Keratinocyte (primary cell): ENCODE measurements at regions not wholly inside any gene's neighbourhood (a gene's known extent, or its start where the extent isn't known, plus 50 kb on each side); places are given as distances from the start of the nearest gene placed in this dataset.

Source experiments
- DNase-seq: peaks from one replicate; pipeline ENCODE4 v3.0.0-alpha.2; 2011; ENCODE audit warnings: low read depth, missing footprints, low spot score
- FAIRE-seq: peaks from 2 replicates; lab custom pipeline; 2011; peaks lifted over from hg19 to GRCh38; lab: Jason Lieb, UNC
- H2AFZ ChIP-seq: 2 replicates; pipeline ENCODE4 v1.6.0; 2012; ENCODE audit warnings: low read length, control low read depth, inconsistent platforms; ENCODE audit not compliant: control insufficient read depth
- H3K27ac ChIP-seq: 2 replicates; pipeline ENCODE4 v1.5.1; 2011; ENCODE audit warnings: low read length; ENCODE audit not compliant: control insufficient read depth, insufficient read depth
- H3K27me3 ChIP-seq: 3 replicates; pipeline ENCODE4 v1.6.0; 2011; ENCODE audit warnings: low read length; ENCODE audit not compliant: control insufficient read depth, insufficient read depth; ENCODE audit errors: extremely low read depth
- H3K36me3 ChIP-seq, 2 experiments: 2 replicates in 1 of 2; 3 replicates in 1 of 2; pipeline ENCODE4 v1.5.1; 2011; ENCODE audit warnings: low read length in 2 of 2, mild to moderate bottlenecking in 1 of 2; ENCODE audit not compliant: control insufficient read depth in 2 of 2, insufficient read depth in 2 of 2; ENCODE audit errors: extremely low read depth in 1 of 2
- H3K4me1 ChIP-seq: 3 replicates; pipeline ENCODE4 v1.5.1; 2011; ENCODE audit warnings: low read length; ENCODE audit not compliant: control insufficient read depth, insufficient read depth; ENCODE audit errors: extremely low read depth
- H3K4me2 ChIP-seq: 3 replicates; pipeline ENCODE4 v1.6.0; 2011; ENCODE audit warnings: low read depth, low read length; ENCODE audit not compliant: control insufficient read depth, insufficient read depth; ENCODE audit errors: extremely low read depth
- H3K4me3 ChIP-seq, 3 experiments: fragments of 200-600 bp in 1 of 3; sonication (generic) in 1 of 3; 2 replicates in 2 of 3; 3 replicates in 1 of 3; pipeline ENCODE4 v1.5.1; 2011 to 2016; ENCODE audit warnings: low read length in 3 of 3, mild to moderate bottlenecking in 3 of 3, control low read depth in 2 of 3, inconsistent platforms in 1 of 3, low read depth in 1 of 3, mixed read lengths in 1 of 3, mixed run types in 1 of 3, moderate library complexity in 1 of 3; ENCODE audit not compliant: control insufficient read depth in 2 of 3, insufficient read depth in 2 of 3; ENCODE audit errors: extremely low read depth in 1 of 3
- H3K79me2 ChIP-seq: 2 replicates; pipeline ENCODE4 v1.6.0; 2012; ENCODE audit warnings: low read length; ENCODE audit not compliant: control insufficient read depth, insufficient read depth
- H3K9ac ChIP-seq: 3 replicates; pipeline ENCODE4 v1.6.0; 2011; ENCODE audit warnings: low read length; ENCODE audit not compliant: control insufficient read depth, insufficient read depth; ENCODE audit errors: extremely low read depth
- H3K9me1 ChIP-seq: 3 replicates; pipeline ENCODE4 v1.6.0; 2011; ENCODE audit warnings: low read length; ENCODE audit not compliant: control insufficient read depth, insufficient read depth; ENCODE audit errors: extremely low read depth
- H3K9me3 ChIP-seq: 2 replicates; pipeline ENCODE4 v1.5.1; 2012; ENCODE audit warnings: low read depth, low read length; ENCODE audit not compliant: control insufficient read depth
- H4K20me1 ChIP-seq: 3 replicates; pipeline ENCODE4 v1.6.0; 2011; ENCODE audit warnings: low read length; ENCODE audit not compliant: control insufficient read depth, insufficient read depth; ENCODE audit errors: extremely low read depth
- CTCF ChIP-seq, 3 experiments: IDR thresholded peaks in 1 of 3; conservative IDR thresholded peaks in 1 of 3; optimal IDR thresholded peaks in 1 of 3; 2 replicates in 2 of 3; 3 replicates in 1 of 3; pipeline versions ENCODE3 to v1.5.1; 2011; ENCODE audit warnings: low read length in 3 of 3, mild to moderate bottlenecking in 3 of 3, moderate library complexity in 2 of 3, control low read depth in 1 of 3, inconsistent platforms in 1 of 3; ENCODE audit not compliant: insufficient read depth in 2 of 3; ENCODE audit errors: extremely low read depth in 1 of 3
- EZH2 ChIP-seq: IDR thresholded peaks from one replicate; pipeline ENCODE4 v1.6.1; 2012; ENCODE audit warnings: inconsistent platforms, mild to moderate bottlenecking, low read length, moderate library complexity
- dilution Hi-C: fragments of 300-500 bp; cut with MboI; formaldehyde crosslinking; loops from one replicate; pipeline ENCODE4 v1.7.0; 2020; ENCODE audit warnings: low sequenced_read_pairs; ENCODE audit not compliant: extremely low pct_ligation_motif_present

DNA sequence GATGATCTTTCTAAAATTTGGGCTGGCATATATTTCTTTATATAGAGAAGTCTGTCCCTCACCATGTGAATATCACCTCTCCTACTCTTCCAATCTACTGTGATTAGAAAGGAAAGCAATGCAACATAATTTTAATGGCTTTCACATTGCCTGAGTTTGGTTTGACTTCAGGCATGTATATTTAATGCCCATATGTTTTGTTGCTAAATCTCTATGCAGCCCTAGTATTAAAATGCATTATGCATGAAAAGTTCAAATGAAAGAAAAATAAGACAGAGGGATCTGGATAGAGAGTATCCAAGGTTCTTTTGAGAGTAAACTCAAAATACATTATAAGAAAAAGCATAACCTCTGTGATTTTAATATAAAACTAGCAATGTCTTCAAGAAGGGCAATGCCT, 518.3 kb downstream of the PRR16 start:
- Histone ChIP-seq H3K27ac (no peak overlapping the region), H3K4me3 (no peak overlapping the region), H3K9ac (no peak overlapping the region), H3K36me3 (no peaks in the 10 kb centered on the region), H3K27me3 (no peaks in the 10 kb centered on the region), H3K79me2 (no peaks in the 10 kb centered on the region), H3K4me2 (no peak overlapping the region), H3K9me3 (no peaks in the 10 kb centered on the region), H2AFZ (no peak overlapping the region), H3K9me1 (no peaks in the 10 kb centered on the region), H3K4me1 (no peaks in the 10 kb centered on the region), H4K20me1 (no peaks in the 10 kb centered on the region)
- dilution Hi-C loops: no loop called here
- TF ChIP-seq CTCF (optimal IDR thresholded peaks at IDR 0.05 in 1 of 3, IDR thresholded peaks at IDR 0.05 in 1 of 3, conservative IDR thresholded peaks at IDR 0.05 in 1 of 3; ENCODE audit: extremely low read depth in 1 of 3, insufficient read depth in 2 of 3, low read length in 3 of 3): no peak
- TF ChIP-seq EZH2: no peak
- DNase-seq (no peak), FAIRE-seq (no peak)

DNA sequence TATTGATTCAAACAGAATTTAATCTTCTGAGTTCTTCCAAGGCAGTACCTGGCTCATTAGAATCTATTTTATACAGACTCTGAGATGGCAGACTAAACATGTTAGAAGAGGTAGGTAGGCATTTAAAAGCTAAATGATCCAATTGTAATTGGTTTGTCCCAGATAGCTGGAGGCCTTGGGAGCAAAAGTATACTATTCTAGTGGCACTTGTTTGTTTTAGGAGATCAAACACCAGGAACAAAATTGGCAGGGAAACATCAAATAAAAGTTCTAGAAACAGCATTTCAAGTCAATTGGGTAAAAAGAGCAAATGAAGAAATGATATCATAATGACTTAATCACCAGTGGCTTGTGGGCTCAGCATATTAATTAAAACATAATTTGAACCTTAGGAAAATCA, 521.4 kb downstream of the PRR16 start:
- Histone ChIP-seq H3K79me2 (no peaks in the 10 kb centered on the region), H3K9me1 (no peaks in the 10 kb centered on the region), H3K9ac (no peak overlapping the region), H3K27ac (no peak overlapping the region), H3K27me3 (no peaks in the 10 kb centered on the region), H3K9me3 (no peaks in the 10 kb centered on the region), H3K4me3 (no peak overlapping the region), H4K20me1 (no peaks in the 10 kb centered on the region), H3K4me2 (no peak overlapping the region), H2AFZ (no peak overlapping the region), H3K4me1 (no peaks in the 10 kb centered on the region), H3K36me3 (no peaks in the 10 kb centered on the region)
- dilution Hi-C loops: no loop called here
- no peak for DNase-seq
- TF ChIP-seq EZH2: no peak
- no peak for TF ChIP-seq CTCF (optimal IDR thresholded peaks at IDR 0.05 in 1 of 3, IDR thresholded peaks at IDR 0.05 in 1 of 3, conservative IDR thresholded peaks at IDR 0.05 in 1 of 3; ENCODE audit: extremely low read depth in 1 of 3, insufficient read depth in 2 of 3, low read length in 3 of 3)
- FAIRE-seq: no peak
